Activated naive CD4-positive, alpha-beta T cell treated with anti-CD3 and anti-CD28 coated beads for 36 hours (primary cell): ENCODE measurements at regions not wholly inside any gene's neighbourhood (a gene's known extent, or its start where the extent isn't known, plus 50 kb on each side); places are given as distances from the start of the nearest gene placed in this dataset.
"Not testable (repeated sequence)": the region's sequence is repeated elsewhere in the genome, so short reads cannot be mapped to it uniquely, and the experiment has no call there.

Experiments used
- CTCF ChIA-PET: fragments of 350-600 bp; sonication (Branson Sonifier 250); formaldehyde crosslinking; loops from one replicate; lab custom pipeline; 2021; ENCODE audit warnings: antibody characterized with exemption; lab: Charles Lee
- DNase-seq: peaks from one replicate; pipeline ENCODE4 v3.0.0-alpha.2; 2020
- H3K27ac Mint-ChIP-seq: one replicate; pipeline ENCODE4 v1.8.0; 2021; ENCODE audit warnings: mild to moderate bottlenecking, mixed read lengths
- H3K27me3 Mint-ChIP-seq: one replicate; pipeline ENCODE4 v1.8.0; 2021; ENCODE audit warnings: low read depth, mixed read lengths
- H3K36me3 Mint-ChIP-seq: one replicate; pipeline ENCODE4 v1.8.0; 2021; ENCODE audit warnings: low read depth, mixed read lengths
- H3K4me1 Mint-ChIP-seq: one replicate; pipeline ENCODE4 v1.8.0; 2021; ENCODE audit warnings: low read depth, mixed read lengths
- H3K4me3 Mint-ChIP-seq: one replicate; pipeline ENCODE4 v1.8.0; 2021; ENCODE audit warnings: mild to moderate bottlenecking, moderate library complexity, mixed read lengths
- H3K9me3 Mint-ChIP-seq: one replicate; pipeline ENCODE4 v1.8.0; 2021; ENCODE audit warnings: mixed read lengths
- intact Hi-C: fragments of 100-400 bp; cut with micrococcal nuclease; formaldehyde crosslinking; loops from one replicate; pipeline ENCODE4 v1.15.1; 2023

DNA sequence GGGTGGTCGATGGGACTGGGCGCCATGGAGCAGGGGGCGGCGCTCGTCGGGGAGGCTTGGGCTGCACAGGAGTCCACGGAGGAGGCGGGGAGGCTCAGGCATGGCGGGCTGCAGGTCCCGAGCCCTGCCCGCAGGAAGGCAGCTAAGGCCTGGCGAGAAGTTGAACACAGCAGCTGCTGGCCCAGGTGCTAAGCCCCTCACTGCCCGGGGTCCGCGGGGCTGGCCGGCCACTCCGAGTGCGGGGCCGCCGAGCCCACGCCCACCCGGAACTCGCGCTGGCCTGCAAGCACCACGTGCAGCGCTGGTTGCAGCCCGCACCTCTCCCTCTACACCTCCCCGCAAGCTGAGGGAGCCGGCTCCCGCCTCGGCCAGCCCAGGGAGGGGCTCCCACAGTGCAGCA, 230.6 kb upstream of the C16orf82 start:
- H3K4me3 Mint-ChIP-seq, intact Hi-C loops, H3K27me3 Mint-ChIP-seq, H3K36me3 Mint-ChIP-seq, DNase-seq, H3K27ac Mint-ChIP-seq, H3K4me1 Mint-ChIP-seq, CTCF ChIA-PET, H3K9me3 Mint-ChIP-seq: not testable (repeated sequence)

DNA sequence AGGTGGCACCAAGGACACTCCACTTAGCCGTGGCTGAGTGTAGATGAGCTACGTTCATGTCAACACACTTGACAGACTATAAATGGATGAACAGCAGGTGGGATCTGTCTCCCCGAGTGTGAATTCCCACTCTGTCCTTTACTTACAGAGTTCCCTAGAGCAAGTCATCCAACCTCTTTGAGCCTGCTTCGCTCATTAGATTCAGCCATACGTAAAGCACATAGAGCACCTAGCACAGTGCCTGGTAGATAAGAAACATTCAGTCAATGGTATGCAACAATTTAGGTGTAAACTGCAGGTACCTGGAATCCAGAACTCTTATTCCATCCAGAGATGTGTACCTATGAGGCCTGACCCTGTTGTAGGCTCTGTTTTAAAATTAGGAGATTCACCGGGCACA, 227.8 kb upstream of the C16orf82 start:
- H3K9me3 Mint-ChIP-seq = peaks cover 1% of the 10 kb centered on the region
- peaks cover 5% of the 10 kb centered on the region for H3K27me3 Mint-ChIP-seq
- intact Hi-C loops = no loop called here
- no peak for DNase-seq
- CTCF ChIA-PET = no interaction called here
- H3K4me3 Mint-ChIP-seq = no peak overlapping the region
- no peaks in the 10 kb centered on the region for H3K4me1 Mint-ChIP-seq
- no peak overlapping the region for H3K27ac Mint-ChIP-seq
- H3K36me3 Mint-ChIP-seq = no peaks in the 10 kb centered on the region

DNA sequence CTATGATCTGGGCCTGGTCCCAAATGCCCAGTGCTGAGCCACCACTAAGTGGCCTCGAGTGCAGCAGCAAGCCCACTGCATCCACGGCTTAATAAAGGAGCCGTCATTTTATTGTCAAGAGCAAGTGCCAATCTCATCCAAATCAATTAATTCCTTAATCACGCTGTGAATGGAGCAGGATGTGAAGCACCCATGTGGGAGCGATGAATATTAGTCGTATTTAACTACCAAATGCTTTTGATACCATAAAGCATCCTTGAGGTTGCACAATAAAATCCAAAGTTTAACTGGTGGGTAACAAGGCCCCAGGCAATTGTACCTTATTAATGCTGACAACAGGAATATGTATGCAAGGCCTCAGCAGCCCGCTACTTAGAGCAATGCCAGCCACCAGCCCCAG, 226.0 kb upstream of the C16orf82 start:
- CTCF ChIA-PET = no interaction called here

DNA sequence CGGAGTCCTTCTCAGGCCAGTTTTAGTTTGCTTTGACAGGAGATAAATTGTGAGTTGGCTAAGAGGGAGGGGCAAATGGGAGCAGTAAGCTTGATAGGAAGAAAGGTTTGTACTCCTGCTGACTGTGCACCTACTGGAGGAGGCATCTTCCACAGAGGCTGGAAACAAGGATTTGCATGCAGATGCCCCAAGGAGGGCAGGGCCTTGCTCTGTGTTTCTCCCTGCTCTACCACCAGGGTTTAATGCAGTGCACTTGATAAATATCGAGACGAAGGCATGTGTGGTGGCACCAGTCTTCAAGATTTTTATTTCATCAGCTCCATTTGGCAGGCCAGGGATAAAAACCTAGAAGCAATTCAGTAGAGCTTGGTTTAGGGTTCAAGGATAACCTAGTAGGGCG, 210.5 kb upstream of the C16orf82 start:
- intact Hi-C loops = no loop called here
- H3K27ac Mint-ChIP-seq = no peak overlapping the region
- peaks cover 3% of the 10 kb centered on the region for H3K36me3 Mint-ChIP-seq
- no peak overlapping the region for H3K4me3 Mint-ChIP-seq
- CTCF ChIA-PET = no interaction called here
- no peak for DNase-seq
- no peaks in the 10 kb centered on the region for H3K4me1 Mint-ChIP-seq
- H3K9me3 Mint-ChIP-seq = peaks cover 14% of the 10 kb centered on the region
- peaks cover 6% of the 10 kb centered on the region for H3K27me3 Mint-ChIP-seq

More for the DNA sequence above, 226.0 kb upstream of the C16orf82 start:
- intact Hi-C loops = no loop called here
- H3K4me1 Mint-ChIP-seq = no peaks in the 10 kb centered on the region
- no peak overlapping the region for H3K27ac Mint-ChIP-seq
- H3K4me3 Mint-ChIP-seq = no peak overlapping the region
- no peak for DNase-seq
- H3K9me3 Mint-ChIP-seq = no peaks in the 10 kb centered on the region
- H3K36me3 Mint-ChIP-seq = no peaks in the 10 kb centered on the region
- peaks cover 5% of the 10 kb centered on the region for H3K27me3 Mint-ChIP-seq

DNA sequence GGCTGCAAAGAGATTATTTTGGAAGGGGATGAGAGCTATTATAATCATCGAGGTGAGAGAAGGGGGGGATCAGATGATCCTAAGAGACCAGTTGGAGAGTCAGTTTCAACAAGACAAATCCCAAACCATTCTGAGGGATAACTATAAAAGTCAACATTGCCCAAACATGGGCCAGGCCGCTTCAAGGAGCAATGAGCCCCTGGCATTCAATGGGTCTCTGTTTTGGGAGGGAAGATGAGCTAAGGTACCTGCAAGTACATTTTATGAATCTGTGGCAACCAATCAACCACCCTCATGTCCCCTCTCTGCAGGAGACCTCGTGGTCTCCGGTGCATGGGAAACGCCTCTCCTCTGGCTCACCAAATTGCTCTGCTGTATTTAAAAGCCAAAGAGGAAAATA, 209.9 kb upstream of the C16orf82 start:
- no peaks in the 10 kb centered on the region for H3K4me1 Mint-ChIP-seq
- no peak overlapping the region for H3K27ac Mint-ChIP-seq
- intact Hi-C loops = no loop called here
- H3K36me3 Mint-ChIP-seq = peaks cover 3% of the 10 kb centered on the region
- peaks cover 19% of the 10 kb centered on the region for H3K9me3 Mint-ChIP-seq
- no peak overlapping the region for H3K4me3 Mint-ChIP-seq
- H3K27me3 Mint-ChIP-seq = peaks cover 6% of the 10 kb centered on the region
- CTCF ChIA-PET = no interaction called here
- no peak for DNase-seq

DNA sequence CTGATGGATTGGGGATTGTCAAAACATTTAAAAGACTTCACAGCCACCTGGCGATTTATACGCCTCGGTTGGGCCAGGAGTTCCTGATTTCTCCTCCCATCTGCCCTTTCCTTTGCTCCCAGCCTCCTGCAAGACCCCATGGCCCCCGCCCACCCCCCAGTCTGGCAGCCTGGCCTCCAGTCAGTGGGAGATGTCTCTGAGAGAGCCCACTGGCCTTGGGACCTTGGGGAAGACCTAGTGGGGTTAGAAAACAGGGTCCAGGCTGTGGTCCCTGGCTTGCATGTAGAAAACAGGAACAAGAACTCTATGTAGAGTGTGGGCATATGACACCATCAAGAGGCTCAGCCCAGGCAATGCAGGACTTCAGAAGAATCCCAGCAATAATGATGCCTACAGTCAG, 209.4 kb upstream of the C16orf82 start:
- peaks cover 20% of the 10 kb centered on the region for H3K9me3 Mint-ChIP-seq
- CTCF ChIA-PET = no interaction called here
- intact Hi-C loops = no loop called here
- H3K27ac Mint-ChIP-seq = no peak overlapping the region
- no peak for DNase-seq
- H3K4me3 Mint-ChIP-seq = no peak overlapping the region
- H3K4me1 Mint-ChIP-seq = no peaks in the 10 kb centered on the region
- H3K36me3 Mint-ChIP-seq = peaks cover 3% of the 10 kb centered on the region
- peaks cover 6% of the 10 kb centered on the region for H3K27me3 Mint-ChIP-seq

DNA sequence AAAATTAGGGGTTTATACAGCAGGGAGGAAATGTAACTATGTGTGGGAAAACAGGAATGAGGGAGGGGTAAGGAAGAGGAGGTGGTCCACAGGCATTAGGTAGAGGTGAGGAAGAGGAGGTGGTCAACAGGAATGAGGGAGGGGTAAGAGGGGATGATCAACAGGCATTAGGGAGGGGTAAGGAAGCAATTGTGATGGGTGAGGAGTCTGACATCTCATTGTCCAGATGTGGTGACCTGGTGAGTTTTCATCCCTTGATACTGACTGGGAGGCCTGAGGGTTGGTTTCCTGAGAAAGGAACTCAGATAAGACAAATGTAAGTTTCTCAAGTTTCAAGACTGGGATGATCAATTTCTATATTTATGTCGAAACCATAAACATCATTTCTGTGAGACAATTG, 206.2 kb upstream of the C16orf82 start:
- H3K4me1 Mint-ChIP-seq = no peaks in the 10 kb centered on the region
- CTCF ChIA-PET = no interaction called here
- intact Hi-C loops = no loop called here

DNA sequence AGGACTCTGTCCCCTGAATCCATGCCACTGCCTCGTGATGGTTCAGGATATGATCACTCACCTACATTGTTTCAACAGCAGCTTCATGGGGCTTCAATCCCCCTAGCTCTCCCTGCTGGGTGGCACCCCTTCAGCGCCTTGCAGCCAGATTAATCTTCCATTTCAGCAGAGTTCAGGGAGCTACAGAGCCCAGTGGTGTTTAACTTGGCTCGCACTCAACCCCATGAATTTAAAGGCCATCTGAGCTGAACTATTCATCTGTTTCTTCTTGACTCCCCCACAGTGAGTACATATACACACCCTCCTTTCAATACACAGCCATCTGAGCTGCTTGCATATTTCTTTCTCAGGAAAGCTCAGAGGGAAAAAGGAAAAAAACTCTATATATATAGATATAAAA, 202.8 kb upstream of the C16orf82 start:
- intact Hi-C loops = no loop called here
- Mint-ChIP-seq H3K27ac (no peak overlapping the region), H3K4me1 (no peaks in the 10 kb centered on the region)

More for the DNA sequence above, 206.2 kb upstream of the C16orf82 start:
- peaks cover under 1% of the 10 kb centered on the region for H3K27me3 Mint-ChIP-seq
- peaks cover 3% of the 10 kb centered on the region for H3K36me3 Mint-ChIP-seq
- H3K9me3 Mint-ChIP-seq = peaks cover 20% of the 10 kb centered on the region
- H3K27ac Mint-ChIP-seq = no peak overlapping the region
- no peak for DNase-seq
- H3K4me3 Mint-ChIP-seq = no peak overlapping the region

DNA sequence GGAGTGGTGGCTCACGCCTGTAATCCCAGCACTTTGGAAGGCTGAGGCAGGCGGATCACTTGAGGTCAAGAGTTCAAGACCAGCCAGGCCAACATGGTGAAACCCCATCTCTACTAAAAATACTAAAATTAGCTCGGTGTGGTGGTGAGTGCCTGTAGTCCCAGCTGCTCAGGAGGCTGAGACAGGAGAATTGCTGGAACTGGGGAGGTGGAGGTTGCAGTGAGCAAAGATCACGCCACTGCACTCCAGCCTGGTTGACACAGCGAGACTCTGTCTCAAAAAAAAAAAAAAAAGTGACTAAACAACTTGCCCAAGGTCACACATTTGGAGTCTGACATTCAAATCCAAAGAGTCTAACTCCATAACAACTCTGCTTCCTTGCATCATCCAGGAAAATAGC, 192.4 kb upstream of the C16orf82 start:
- intact Hi-C loops, H3K27me3 Mint-ChIP-seq, CTCF ChIA-PET, H3K4me3 Mint-ChIP-seq, H3K36me3 Mint-ChIP-seq, H3K9me3 Mint-ChIP-seq, H3K27ac Mint-ChIP-seq, DNase-seq, H3K4me1 Mint-ChIP-seq: not testable (repeated sequence)

More for the DNA sequence above, 202.8 kb upstream of the C16orf82 start:
- CTCF ChIA-PET = no interaction called here
- no peak overlapping the region for H3K4me3 Mint-ChIP-seq
- no peak for DNase-seq
- H3K27me3 Mint-ChIP-seq = no peaks in the 10 kb centered on the region
- peaks cover 20% of the 10 kb centered on the region for H3K9me3 Mint-ChIP-seq
- H3K36me3 Mint-ChIP-seq = peaks cover 3% of the 10 kb centered on the region

DNA sequence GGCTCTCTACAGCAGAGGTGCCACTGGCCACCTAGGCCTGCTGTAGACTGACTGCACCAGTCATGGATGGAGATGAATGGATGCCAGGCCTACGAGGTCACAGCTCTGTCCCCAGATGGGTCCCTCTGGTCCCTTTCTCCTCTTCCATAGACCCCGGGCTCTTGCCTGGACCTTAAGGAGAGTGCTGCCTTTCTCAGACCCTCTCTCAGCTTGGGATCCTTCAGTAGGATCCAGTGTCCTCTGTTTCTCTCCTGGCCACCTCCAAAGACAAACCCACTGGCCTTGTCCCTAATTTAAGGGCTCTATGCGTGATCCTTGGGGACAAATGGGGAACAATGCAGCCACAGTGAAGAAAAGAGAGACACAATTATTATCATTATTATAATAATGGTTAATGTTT, 189.3 kb upstream of the C16orf82 start:
- no peak overlapping the region for H3K27ac Mint-ChIP-seq
- H3K4me3 Mint-ChIP-seq = no peak overlapping the region
- H3K27me3 Mint-ChIP-seq = peaks cover 4% of the 10 kb centered on the region
- CTCF ChIA-PET = no interaction called here
- intact Hi-C loops = no loop called here
- H3K4me1 Mint-ChIP-seq = no peaks in the 10 kb centered on the region
- H3K36me3 Mint-ChIP-seq = no peaks in the 10 kb centered on the region
- DNase-seq = no peak
- no peaks in the 10 kb centered on the region for H3K9me3 Mint-ChIP-seq

DNA sequence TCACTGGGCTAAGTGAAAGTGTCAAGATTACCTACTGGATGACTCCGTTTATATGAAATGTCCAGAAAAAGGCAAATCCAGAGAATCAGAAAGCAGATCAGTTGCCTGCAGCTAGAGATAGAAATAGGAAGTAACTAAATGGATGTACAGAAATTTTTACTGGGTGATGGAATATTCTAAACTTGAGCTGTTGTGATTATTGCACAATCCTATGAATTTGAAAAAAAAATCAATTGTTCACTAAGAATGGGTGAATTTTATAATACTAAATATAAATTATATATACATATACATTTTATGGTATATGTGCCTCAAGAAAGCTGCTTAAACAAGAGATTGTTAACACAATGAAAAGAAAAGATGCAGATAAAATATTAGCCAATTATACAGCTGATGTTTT, 181.1 kb upstream of the C16orf82 start:
- Mint-ChIP-seq H3K36me3 (no peaks in the 10 kb centered on the region), H3K4me1 (no peaks in the 10 kb centered on the region), H3K4me3 (no peak overlapping the region), H3K27me3 (peaks cover 18% of the 10 kb centered on the region), H3K9me3 (peaks cover 3% of the 10 kb centered on the region), H3K27ac (no peak overlapping the region)
- intact Hi-C loops = no loop called here
- DNase-seq = no peak
- CTCF ChIA-PET = no interaction called here

DNA sequence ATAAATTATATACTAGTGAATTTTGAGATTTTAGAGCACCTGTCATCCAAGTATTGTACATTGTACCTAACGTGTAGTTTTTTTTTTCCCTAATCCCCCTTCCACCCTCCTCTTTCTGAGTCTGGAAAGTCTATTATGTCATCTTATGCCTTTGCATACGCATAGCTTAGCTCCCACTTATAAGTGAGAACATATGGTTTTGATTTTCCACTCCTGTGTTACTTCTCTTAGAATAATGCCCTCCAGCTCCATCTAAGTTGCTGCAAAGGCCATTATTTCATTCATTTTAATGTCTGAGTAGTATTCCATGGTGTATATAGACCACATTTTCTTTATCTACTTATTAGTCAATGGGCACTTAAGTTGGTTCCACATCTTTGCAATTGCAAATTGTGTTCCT, 177.0 kb upstream of the C16orf82 start:
- H3K27me3 Mint-ChIP-seq = peaks cover 9% of the 10 kb centered on the region
- peaks cover under 1% of the 10 kb centered on the region for H3K9me3 Mint-ChIP-seq
- no peak overlapping the region for H3K27ac Mint-ChIP-seq
- DNase-seq = no peak
- no peaks in the 10 kb centered on the region for H3K36me3 Mint-ChIP-seq
- intact Hi-C loops = no loop called here
- H3K4me3 Mint-ChIP-seq = no peak overlapping the region
- CTCF ChIA-PET = interaction anchor here (0.7 kb wide), 1 partner anchor 142 kb away, joined by 3 read pairs; no protein-coding TSS in a partner anchor
- no peaks in the 10 kb centered on the region for H3K4me1 Mint-ChIP-seq

DNA sequence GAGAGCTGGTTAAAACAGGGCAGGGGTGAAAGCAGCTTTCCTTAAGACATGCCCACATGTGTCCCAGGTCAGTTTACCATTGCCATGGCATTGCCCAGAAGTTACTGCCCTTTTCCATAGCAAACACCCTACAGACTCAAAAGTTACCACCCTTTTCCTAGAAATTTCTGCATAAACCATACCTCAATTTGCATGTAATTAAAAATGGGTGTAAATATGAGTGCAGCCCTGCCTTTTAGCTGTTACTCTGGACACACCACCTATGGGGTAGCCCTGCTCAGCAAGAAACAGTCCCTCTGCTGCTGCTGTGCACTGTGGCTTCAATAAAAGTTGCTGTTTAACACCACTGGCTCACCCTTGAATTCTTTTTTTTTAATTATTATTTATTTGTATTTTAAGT, 168.5 kb upstream of the C16orf82 start:
- intact Hi-C loops = no loop called here

More for the DNA sequence above, 168.5 kb upstream of the C16orf82 start:
- no peaks in the 10 kb centered on the region for H3K9me3 Mint-ChIP-seq
- no peak overlapping the region for H3K4me3 Mint-ChIP-seq
- CTCF ChIA-PET = no interaction called here
- no peak overlapping the region for H3K27ac Mint-ChIP-seq
- H3K36me3 Mint-ChIP-seq = no peaks in the 10 kb centered on the region
- peaks cover 15% of the 10 kb centered on the region for H3K27me3 Mint-ChIP-seq
- no peak for DNase-seq
- no peaks in the 10 kb centered on the region for H3K4me1 Mint-ChIP-seq
